ENCODE measurements at regions not wholly inside any gene's neighbourhood (a gene's known extent, or its start where the extent isn't known, plus 50 kb on each side); places are given as distances from the start of the nearest gene placed in this dataset.

- no peak overlapping the region for H3K4me2 ChIP-seq
- no peaks in the 10 kb centered on the region for H4K20me1 ChIP-seq (ENCODE audit: insufficient read depth)
- POLR2A ChIA-PET (ENCODE audit: unreplicated experiment), result no interaction called here
- H3K9me3 ChIP-seq (ENCODE audit: insufficient read depth, low read depth), result no peaks in the 10 kb centered on the region
- H3K27me3 ChIP-seq (ENCODE audit: insufficient read depth, low read depth), result no peaks in the 10 kb centered on the region
- no peaks in the 10 kb centered on the region for H3K36me3 ChIP-seq (ENCODE audit: low read depth)
- no peaks in the 10 kb centered on the region for H3K9me2 ChIP-seq (ENCODE audit: insufficient read depth)
- no peaks in the 10 kb centered on the region for H3K79me2 ChIP-seq (ENCODE audit: low read depth)
- intact Hi-C loops (cut with micrococcal nuclease; ENCODE audit: unreplicated experiment), result no loop called here
- DNase-seq, result no peak
- no TSS peak for BruUV-seq (replicated peaks)
- H2AFZ ChIP-seq, result no peak overlapping the region
- H3F3A ChIP-seq (ENCODE audit: insufficient read depth, low read depth), result 0 out of 2 replicates have a peak, but pooled peaks cover 3% of the 10 kb centered on the region
- CTCF ChIA-PET, result no interaction called here
- no peak overlapping the region for H3K27ac ChIP-seq
- peaks cover 11% of the 10 kb centered on the region; the same call in 1 of the 2 replicates for H3K4me1 ChIP-seq (replicated peaks; ENCODE audit: insufficient read depth)
- no peak overlapping the region for H3K4me3 ChIP-seq
- no peak for TF ChIP-seq CTCF (conservative IDR thresholded peaks at IDR 0.05)
- TF ChIP-seq EZH2 (IDR thresholded peaks at IDR 0.05; ENCODE audit: low read depth), result no peak
These were observed 80.5 kb upstream of the SOX13 start for GRCh38 chr1:203992440-203992839.

GRCh38 chr1:203993256-203993655 lies 79.7 kb upstream of the SOX13 start:
- POLR2A ChIA-PET (ENCODE audit: unreplicated experiment), result no interaction called here
- TF ChIP-seq EZH2 (IDR thresholded peaks at IDR 0.05; ENCODE audit: low read depth) (no peak), CTCF (conservative IDR thresholded peaks at IDR 0.05) (no peak)
- BruUV-seq (replicated peaks), result no TSS peak
- H3K4me2 ChIP-seq, result no peak overlapping the region
- H2AFZ ChIP-seq, result no peak overlapping the region
- H3K27me3 ChIP-seq (ENCODE audit: insufficient read depth, low read depth), result no peaks in the 10 kb centered on the region
- peaks cover 15% of the 10 kb centered on the region; the same call in 1 of the 2 replicates for H3K4me1 ChIP-seq (replicated peaks; ENCODE audit: insufficient read depth)
- no peak for DNase-seq
- H3K9me3 ChIP-seq (ENCODE audit: insufficient read depth, low read depth), result no peaks in the 10 kb centered on the region
- CTCF ChIA-PET, result no interaction called here
- 0 out of 2 replicates have a peak, but pooled peaks cover 3% of the 10 kb centered on the region for H3F3A ChIP-seq (ENCODE audit: insufficient read depth, low read depth)
- no peaks in the 10 kb centered on the region for H3K79me2 ChIP-seq (ENCODE audit: low read depth)
- H3K4me3 ChIP-seq, result no peak overlapping the region
- no peaks in the 10 kb centered on the region for H4K20me1 ChIP-seq (ENCODE audit: insufficient read depth)
- H3K27ac ChIP-seq, result no peak overlapping the region
- H3K36me3 ChIP-seq (ENCODE audit: low read depth), result no peaks in the 10 kb centered on the region
- H3K9me2 ChIP-seq (ENCODE audit: insufficient read depth), result no peaks in the 10 kb centered on the region
- intact Hi-C loops (cut with micrococcal nuclease; ENCODE audit: unreplicated experiment), result no loop called here

GRCh38 chr1:203995228-203995627 lies 77.7 kb upstream of the SOX13 start:
- TF ChIP-seq EZH2 (IDR thresholded peaks at IDR 0.05; ENCODE audit: low read depth) (no peak), CTCF (conservative IDR thresholded peaks at IDR 0.05) (no peak)
- POLR2A ChIA-PET (ENCODE audit: unreplicated experiment), result interaction anchor here (0.7 kb wide), 1 partner anchor 130 kb away, joined by 6 read pairs; no protein-coding TSS in a partner anchor
- intact Hi-C loops (cut with micrococcal nuclease; ENCODE audit: unreplicated experiment), result no loop called here

More at GRCh38 chr1:203995228-203995627, 77.7 kb upstream of the SOX13 start:
- BruUV-seq (replicated peaks), result no TSS peak
- H3K79me2 ChIP-seq (ENCODE audit: low read depth), result no peaks in the 10 kb centered on the region
- peaks cover 3% of the 10 kb centered on the region; the same call in 1 of the 2 replicates for H3F3A ChIP-seq (ENCODE audit: insufficient read depth, low read depth)
- no peak overlapping the region for H3K27ac ChIP-seq
- no peak for DNase-seq
- H3K36me3 ChIP-seq (ENCODE audit: low read depth), result no peaks in the 10 kb centered on the region
- no peaks in the 10 kb centered on the region for H3K27me3 ChIP-seq (ENCODE audit: insufficient read depth, low read depth)
- no peak overlapping the region for H3K4me3 ChIP-seq
- no peak overlapping the region for H2AFZ ChIP-seq
- no peak overlapping the region for H3K4me2 ChIP-seq
- H3K9me3 ChIP-seq (ENCODE audit: insufficient read depth, low read depth), result 0 out of 2 replicates have a peak, but pooled peaks cover under 1% of the 10 kb centered on the region
- no peaks in the 10 kb centered on the region for H4K20me1 ChIP-seq (ENCODE audit: insufficient read depth)
- CTCF ChIA-PET, result no interaction called here
- peaks cover 22% of the 10 kb centered on the region; the same call in 1 of the 2 replicates for H3K4me1 ChIP-seq (replicated peaks; ENCODE audit: insufficient read depth)
- no peaks in the 10 kb centered on the region for H3K9me2 ChIP-seq (ENCODE audit: insufficient read depth)
